Astrocyte of the cerebellum (primary cell): ENCODE measurements at regions not wholly inside any gene's neighbourhood (a gene's known extent, or its start where the extent isn't known, plus 50 kb on each side); places are given as distances from the start of the nearest gene placed in this dataset.

ENCODE experiments used
- DNase-seq: peaks from one replicate; pipeline ENCODE4 v3.0.0-alpha.2; 2011; ENCODE audit warnings: low read depth
- H3K4me3 ChIP-seq: 2 replicates; pipeline ENCODE4 v1.5.1; 2011; ENCODE audit warnings: mild to moderate bottlenecking, low read depth, low read length, moderate library complexity
- CTCF ChIP-seq: IDR thresholded peaks from 2 replicates; pipeline ENCODE4 v1.5.1; 2012; ENCODE audit warnings: low read length, low read depth, moderate library complexity, mild to moderate bottlenecking; ENCODE audit errors: missing control alignments
- in situ Hi-C: cut with HindIII; loops from 2 replicates; pipeline ENCODE4 v1.10.0; 2017; ENCODE audit warnings: low sequenced_read_pairs

DNA sequence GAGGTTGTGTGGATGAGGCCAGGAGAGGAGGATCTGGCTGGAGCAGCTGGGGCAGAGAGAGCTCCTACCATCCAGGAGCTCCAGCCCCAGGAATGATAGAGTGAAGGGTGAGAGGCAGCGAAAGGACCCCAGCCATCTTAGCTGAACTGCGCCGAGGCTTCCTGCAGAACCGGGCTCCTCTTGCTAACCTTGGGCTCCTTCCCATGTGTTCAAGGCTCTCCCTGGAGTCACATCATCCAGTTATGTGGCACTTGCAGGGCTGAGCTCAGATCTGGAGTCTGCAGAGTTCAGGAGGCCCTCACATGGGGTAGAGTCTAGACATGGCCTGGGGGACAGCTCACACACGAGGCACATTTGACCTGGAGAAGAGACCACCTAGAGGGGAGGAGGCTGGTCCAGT lies 225.0 kb upstream of the ZNF32 start:
- TF ChIP-seq CTCF, result no peak
- in situ Hi-C loops, result no loop called here
- no peak overlapping the region for H3K4me3 ChIP-seq
- no peak for DNase-seq

DNA sequence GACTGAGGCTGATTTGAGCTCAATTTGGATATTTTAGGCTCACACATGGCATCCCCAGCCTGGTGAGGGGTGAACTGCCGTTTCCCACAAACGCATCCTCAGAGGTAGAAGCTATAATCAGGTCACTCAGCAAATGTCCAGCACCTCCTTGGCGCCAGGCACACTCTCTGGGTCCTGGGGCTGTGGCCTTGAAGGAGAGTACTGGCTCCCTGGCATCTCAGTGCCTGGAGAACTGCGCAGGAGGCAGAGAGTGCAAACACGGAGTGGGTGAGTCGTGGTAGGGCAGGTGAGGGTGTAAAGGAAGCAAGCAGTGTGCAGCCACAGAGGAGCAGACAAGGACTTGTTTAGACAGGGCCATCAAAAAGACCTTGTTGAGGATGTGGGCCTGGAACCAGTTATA lies 224.0 kb upstream of the ZNF32 start:
- in situ Hi-C loops, result no loop called here
- TF ChIP-seq CTCF, result no peak
- no peak for DNase-seq
- H3K4me3 ChIP-seq, result no peak overlapping the region

- in situ Hi-C loops, result no loop called here
- no peak for DNase-seq
- H3K4me3 ChIP-seq, result no peak overlapping the region
- TF ChIP-seq CTCF, result no peak
Measured at GRCh38 chr10:43871545-43871944, 222.9 kb upstream of the ZNF32 start.

GRCh38 chr10:43870968-43871439 lies 222.3 kb upstream of the ZNF32 start:
- no peak overlapping the region for H3K4me3 ChIP-seq
- in situ Hi-C loops, result no loop called here
- no peak for DNase-seq
- TF ChIP-seq CTCF, result no peak

DNA sequence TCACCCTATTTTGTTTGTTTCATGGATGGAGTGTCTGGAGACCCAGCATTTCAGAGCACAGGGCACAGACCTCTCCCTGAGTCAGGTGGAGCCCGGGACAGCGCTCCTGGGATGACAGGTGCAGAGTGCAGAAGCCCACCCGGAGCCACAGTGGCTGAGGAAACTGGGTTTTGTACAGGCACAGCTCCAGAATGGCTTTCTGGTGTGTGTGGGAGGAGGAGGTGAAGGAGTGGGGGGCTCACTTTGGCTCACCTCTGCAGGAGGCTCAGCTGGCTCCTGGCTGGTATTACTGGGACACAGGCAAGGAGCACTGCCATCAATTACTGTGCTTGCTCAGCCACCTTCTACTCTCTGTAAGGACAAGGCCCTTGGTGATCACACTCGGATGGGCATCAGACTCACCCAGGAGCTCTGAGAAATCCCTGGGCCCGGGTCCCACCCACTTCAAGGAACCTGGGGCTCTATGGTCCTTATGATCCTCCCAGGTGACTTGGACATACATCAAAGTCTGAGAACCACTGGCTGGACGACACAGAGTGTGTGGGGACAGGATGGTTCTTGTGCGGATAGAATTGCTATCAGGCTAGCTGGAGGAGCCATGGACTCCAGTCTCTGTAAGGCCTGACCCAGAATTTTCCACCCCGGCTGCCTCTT lies 221.1 kb upstream of the ZNF32 start:
- H3K4me3 ChIP-seq, result no peak overlapping the region
- no peak for DNase-seq
- no peak for TF ChIP-seq CTCF
- in situ Hi-C loops, result no loop called here

GRCh38 chr10:43868952-43869351 lies 220.3 kb upstream of the ZNF32 start:
- in situ Hi-C loops, result no loop called here
- TF ChIP-seq CTCF, result no peak
- H3K4me3 ChIP-seq, result no peak overlapping the region

More at GRCh38 chr10:43868952-43869351, 220.3 kb upstream of the ZNF32 start:
- DNase-seq, result no peak
